ENCODE measurements at regions not wholly inside any gene's neighbourhood (a gene's known extent, or its start where the extent isn't known, plus 50 kb on each side); places are given as distances from the start of the nearest gene placed in this dataset.

- Histone ChIP-seq H3K9ac (ENCODE audit: low read length) (no peak overlapping the region), H3K4me2 (ENCODE audit: low read length) (no peak overlapping the region), H3K36me3 (ENCODE audit: insufficient read depth, low read length) (no peaks in the 10 kb centered on the region), H3K4me3 (ENCODE audit: low read length) (no peak overlapping the region), H3K79me2 (replicated peaks; ENCODE audit: insufficient read depth, low read length) (no peaks in the 10 kb centered on the region), H3K27ac (ENCODE audit: low read length) (no peak overlapping the region), H3F3A (ENCODE audit: insufficient read depth, low read length, poor library complexity, severe bottlenecking) (no peaks in the 10 kb centered on the region), H3K27me3 (ENCODE audit: insufficient read depth, low read depth, low read length) (no peaks in the 10 kb centered on the region), H2AFZ (ENCODE audit: low read depth, low read length) (no peak overlapping the region), H4K20me1 (ENCODE audit: insufficient read depth) (no peaks in the 10 kb centered on the region), H3K9me3 (ENCODE audit: low read length) (no peaks in the 10 kb centered on the region), H3K9me2 (ENCODE audit: insufficient read depth, low read length) (no peaks in the 10 kb centered on the region)
- TF ChIP-seq, protein P1, sequence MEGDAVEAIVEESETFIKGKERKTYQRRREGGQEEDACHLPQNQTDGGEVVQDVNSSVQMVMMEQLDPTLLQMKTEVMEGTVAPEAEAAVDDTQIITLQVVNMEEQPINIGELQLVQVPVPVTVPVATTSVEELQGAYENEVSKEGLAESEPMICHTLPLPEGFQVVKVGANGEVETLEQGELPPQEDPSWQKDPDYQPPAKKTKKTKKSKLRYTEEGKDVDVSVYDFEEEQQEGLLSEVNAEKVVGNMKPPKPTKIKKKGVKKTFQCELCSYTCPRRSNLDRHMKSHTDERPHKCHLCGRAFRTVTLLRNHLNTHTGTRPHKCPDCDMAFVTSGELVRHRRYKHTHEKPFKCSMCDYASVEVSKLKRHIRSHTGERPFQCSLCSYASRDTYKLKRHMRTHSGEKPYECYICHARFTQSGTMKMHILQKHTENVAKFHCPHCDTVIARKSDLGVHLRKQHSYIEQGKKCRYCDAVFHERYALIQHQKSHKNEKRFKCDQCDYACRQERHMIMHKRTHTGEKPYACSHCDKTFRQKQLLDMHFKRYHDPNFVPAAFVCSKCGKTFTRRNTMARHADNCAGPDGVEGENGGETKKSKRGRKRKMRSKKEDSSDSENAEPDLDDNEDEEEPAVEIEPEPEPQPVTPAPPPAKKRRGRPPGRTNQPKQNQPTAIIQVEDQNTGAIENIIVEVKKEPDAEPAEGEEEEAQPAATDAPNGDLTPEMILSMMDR (IDR thresholded peaks at IDR 0.05; ENCODE audit: poor library complexity, severe bottlenecking) = no peak
- no peak for TF ChIP-seq MXI1 (conservative IDR thresholded peaks at IDR 0.05; ENCODE audit: poor library complexity, severe bottlenecking)
- no peak for TF ChIP-seq SMC3 (conservative IDR thresholded peaks at IDR 0.05; ENCODE audit: poor library complexity)
- TF ChIP-seq TAF1 (IDR thresholded peaks at IDR 0.05; ENCODE audit: low read depth) = no peak
- TF ChIP-seq POLR2AphosphoS5 (IDR thresholded peaks at IDR 0.05) = no peak
- TF ChIP-seq, protein P2, sequence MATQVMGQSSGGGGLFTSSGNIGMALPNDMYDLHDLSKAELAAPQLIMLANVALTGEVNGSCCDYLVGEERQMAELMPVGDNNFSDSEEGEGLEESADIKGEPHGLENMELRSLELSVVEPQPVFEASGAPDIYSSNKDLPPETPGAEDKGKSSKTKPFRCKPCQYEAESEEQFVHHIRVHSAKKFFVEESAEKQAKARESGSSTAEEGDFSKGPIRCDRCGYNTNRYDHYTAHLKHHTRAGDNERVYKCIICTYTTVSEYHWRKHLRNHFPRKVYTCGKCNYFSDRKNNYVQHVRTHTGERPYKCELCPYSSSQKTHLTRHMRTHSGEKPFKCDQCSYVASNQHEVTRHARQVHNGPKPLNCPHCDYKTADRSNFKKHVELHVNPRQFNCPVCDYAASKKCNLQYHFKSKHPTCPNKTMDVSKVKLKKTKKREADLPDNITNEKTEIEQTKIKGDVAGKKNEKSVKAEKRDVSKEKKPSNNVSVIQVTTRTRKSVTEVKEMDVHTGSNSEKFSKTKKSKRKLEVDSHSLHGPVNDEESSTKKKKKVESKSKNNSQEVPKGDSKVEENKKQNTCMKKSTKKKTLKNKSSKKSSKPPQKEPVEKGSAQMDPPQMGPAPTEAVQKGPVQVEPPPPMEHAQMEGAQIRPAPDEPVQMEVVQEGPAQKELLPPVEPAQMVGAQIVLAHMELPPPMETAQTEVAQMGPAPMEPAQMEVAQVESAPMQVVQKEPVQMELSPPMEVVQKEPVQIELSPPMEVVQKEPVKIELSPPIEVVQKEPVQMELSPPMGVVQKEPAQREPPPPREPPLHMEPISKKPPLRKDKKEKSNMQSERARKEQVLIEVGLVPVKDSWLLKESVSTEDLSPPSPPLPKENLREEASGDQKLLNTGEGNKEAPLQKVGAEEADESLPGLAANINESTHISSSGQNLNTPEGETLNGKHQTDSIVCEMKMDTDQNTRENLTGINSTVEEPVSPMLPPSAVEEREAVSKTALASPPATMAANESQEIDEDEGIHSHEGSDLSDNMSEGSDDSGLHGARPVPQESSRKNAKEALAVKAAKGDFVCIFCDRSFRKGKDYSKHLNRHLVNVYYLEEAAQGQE (IDR thresholded peaks at IDR 0.05; ENCODE audit: borderline replicate concordance) = no peak
- TF ChIP-seq RAD21 (conservative IDR thresholded peaks at IDR 0.05) = no peak
- no peak for TF ChIP-seq EP300 (conservative IDR thresholded peaks at IDR 0.05; ENCODE audit: poor library complexity, severe bottlenecking)
- no peak for TF ChIP-seq EZH2 (IDR thresholded peaks at IDR 0.05; ENCODE audit: borderline replicate concordance, insufficient read depth, low read length, poor library complexity, severe bottlenecking)
These were observed 62.3 kb upstream of the TMPO start for GRCh38 chr12:98453070-98453469.

DNA sequence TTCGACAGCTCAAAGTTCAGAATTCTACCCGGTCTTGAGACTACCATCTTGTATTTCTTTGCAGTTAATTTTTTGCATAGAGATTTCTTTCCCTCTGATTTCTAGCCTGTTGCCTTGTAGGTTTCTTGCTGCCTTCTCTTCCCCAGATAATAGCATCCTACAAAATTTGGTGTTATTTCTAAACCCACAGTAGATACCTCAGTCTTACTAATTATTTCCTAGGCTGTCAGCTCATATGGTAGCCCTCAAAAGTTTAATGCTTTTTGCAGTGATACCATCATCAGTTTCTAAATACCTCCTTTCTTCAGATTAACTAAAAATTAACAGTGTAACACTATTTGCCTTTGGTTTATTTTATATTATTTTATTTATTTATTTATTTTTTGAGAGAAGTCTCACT, 61.9 kb upstream of the TMPO start:
- Histone ChIP-seq H3K4me3 (ENCODE audit: low read length) (no peak overlapping the region), H3K4me2 (ENCODE audit: low read length) (no peak overlapping the region)

More for the DNA sequence above, 61.9 kb upstream of the TMPO start:
- Histone ChIP-seq H3K9me2 (ENCODE audit: insufficient read depth, low read length) (no peaks in the 10 kb centered on the region), H3K9me3 (ENCODE audit: low read length) (no peaks in the 10 kb centered on the region), H3F3A (ENCODE audit: insufficient read depth, low read length, poor library complexity, severe bottlenecking) (no peaks in the 10 kb centered on the region), H4K20me1 (ENCODE audit: insufficient read depth) (no peaks in the 10 kb centered on the region), H3K27me3 (ENCODE audit: insufficient read depth, low read depth, low read length) (no peaks in the 10 kb centered on the region), H2AFZ (ENCODE audit: low read depth, low read length) (no peak overlapping the region), H3K9ac (ENCODE audit: low read length) (no peak overlapping the region), H3K27ac (ENCODE audit: low read length) (no peak overlapping the region), H3K79me2 (replicated peaks; ENCODE audit: insufficient read depth, low read length) (no peaks in the 10 kb centered on the region), H3K36me3 (ENCODE audit: insufficient read depth, low read length) (no peaks in the 10 kb centered on the region)
- TF ChIP-seq MXI1 (conservative IDR thresholded peaks at IDR 0.05; ENCODE audit: poor library complexity, severe bottlenecking) (no peak), EP300 (conservative IDR thresholded peaks at IDR 0.05; ENCODE audit: poor library complexity, severe bottlenecking) (no peak), POLR2AphosphoS5 (IDR thresholded peaks at IDR 0.05) (no peak), TAF1 (IDR thresholded peaks at IDR 0.05; ENCODE audit: low read depth) (no peak), SMC3 (conservative IDR thresholded peaks at IDR 0.05; ENCODE audit: poor library complexity) (no peak), RAD21 (conservative IDR thresholded peaks at IDR 0.05) (no peak), EZH2 (IDR thresholded peaks at IDR 0.05; ENCODE audit: borderline replicate concordance, insufficient read depth, low read length, poor library complexity, severe bottlenecking) (no peak)
- TF ChIP-seq, protein P2 (IDR thresholded peaks at IDR 0.05; ENCODE audit: borderline replicate concordance) = no peak
- TF ChIP-seq, protein P1 (IDR thresholded peaks at IDR 0.05; ENCODE audit: poor library complexity, severe bottlenecking) = no peak

Data from neural cell (in vitro differentiated cells).